ENCODE measurements at regions not wholly inside any gene's neighbourhood (a gene's known extent, or its start where the extent isn't known, plus 50 kb on each side); places are given as distances from the start of the nearest gene placed in this dataset.

GRCh38 chr1:195714248-195714647 lies 894.0 kb downstream of the KCNT2 start:
- ChIA-PET RAD21 (ENCODE audit: unreplicated experiment) (no interaction called here), POLR2A (no interaction called here), CTCF (no interaction called here), SMC1A (ENCODE audit: uncharacterized antibody, unreplicated experiment) (no interaction called here)
- DNase-seq (ENCODE audit: low read depth, low spot score) (no peak), ATAC-seq (no peak), FAIRE-seq (no peak)
- WGBS (ENCODE audit: insufficient coverage, insufficient replicate concordance, low lambda C conversion rate, missing lambda C conversion rate): 0% methylated on average over 1 of the region's 1 CpG
- Histone ChIP-seq H3K4me1 (ENCODE audit: control insufficient read depth, insufficient read depth, low read length) (no peaks in the 10 kb centered on the region), H3K4me2 (ENCODE audit: control insufficient read depth, insufficient read depth) (no peak overlapping the region), H3K4me3 (no peak overlapping the region), H3K79me2 (ENCODE audit: control insufficient read depth, insufficient read depth, low read length) (no peaks in the 10 kb centered on the region), H4K20me1 (ENCODE audit: control insufficient read depth, insufficient read depth) (no peaks in the 10 kb centered on the region), H3K9ac (ENCODE audit: control insufficient read depth, insufficient read depth, low read length) (no peak overlapping the region), H2AFZ (ENCODE audit: control insufficient read depth, low read depth, low read length) (no peak overlapping the region), H3K27ac (ENCODE audit: control insufficient read depth, insufficient read depth) (no peak overlapping the region), H3K36me3 (ENCODE audit: control insufficient read depth in 2 of 2, insufficient read depth in 2 of 2, low read length in 1 of 2) (no peaks in the 10 kb centered on the region), H3K9me3 (replicated peaks; ENCODE audit: control insufficient read depth, insufficient read depth, low read length) (no peaks in the 10 kb centered on the region), H3K27me3 (replicated peaks in 1 of 2; ENCODE audit: control insufficient read depth in 2 of 2, insufficient read depth in 2 of 2, low read length in 1 of 2) (no peaks in the 10 kb centered on the region)
- no TSS peak for BruUV-seq (replicated peaks)
- in situ Hi-C loops (cut with MboI) (no loop called here), intact Hi-C loops (cut with micrococcal nuclease; ENCODE audit: unreplicated experiment) (no loop called here)
- no peak for TF ChIP-seq TBL1XR1 (IDR thresholded peaks at IDR 0.05; ENCODE audit: low read depth, low read length)
- TF ChIP-seq HCFC1 (IDR thresholded peaks at IDR 0.05; ENCODE audit: low read length): no peak

GRCh38 chr1:195709821-195710220 lies 898.4 kb downstream of the KCNT2 start:
- Histone ChIP-seq H3K27me3 (replicated peaks in 1 of 2; ENCODE audit: control insufficient read depth in 2 of 2, insufficient read depth in 2 of 2, low read length in 1 of 2) (no peaks in the 10 kb centered on the region), H3K27ac (ENCODE audit: control insufficient read depth, insufficient read depth) (no peak overlapping the region), H3K4me3 (no peak overlapping the region), H3K4me1 (ENCODE audit: control insufficient read depth, insufficient read depth, low read length) (no peaks in the 10 kb centered on the region), H3K4me2 (ENCODE audit: control insufficient read depth, insufficient read depth) (no peak overlapping the region), H2AFZ (ENCODE audit: control insufficient read depth, low read depth, low read length) (no peak overlapping the region), H3K9me3 (replicated peaks; ENCODE audit: control insufficient read depth, insufficient read depth, low read length) (no peaks in the 10 kb centered on the region), H4K20me1 (ENCODE audit: control insufficient read depth, insufficient read depth) (no peaks in the 10 kb centered on the region), H3K9ac (ENCODE audit: control insufficient read depth, insufficient read depth, low read length) (no peak overlapping the region), H3K79me2 (ENCODE audit: control insufficient read depth, insufficient read depth, low read length) (no peaks in the 10 kb centered on the region), H3K36me3 (ENCODE audit: control insufficient read depth in 2 of 2, insufficient read depth in 2 of 2, low read length in 1 of 2) (no peaks in the 10 kb centered on the region)
- intact Hi-C loops (cut with micrococcal nuclease; ENCODE audit: unreplicated experiment) (no loop called here), in situ Hi-C loops (cut with MboI) (no loop called here)
- WGBS (ENCODE audit: insufficient coverage, insufficient replicate concordance, low lambda C conversion rate, missing lambda C conversion rate): 30% methylated on average over 3 of the region's 3 CpGs
- BruUV-seq (replicated peaks): no TSS peak
- RAD21 ChIA-PET (ENCODE audit: unreplicated experiment): no interaction called here
- ATAC-seq (no peak), FAIRE-seq (no peak), DNase-seq (ENCODE audit: low read depth, low spot score) (no peak)
- CTCF ChIA-PET: no interaction called here
- SMC1A ChIA-PET (ENCODE audit: uncharacterized antibody, unreplicated experiment): no interaction called here
- TF ChIP-seq USF1 (IDR thresholded peaks at IDR 0.05; ENCODE audit: borderline replicate concordance, extremely low read length, insufficient read depth, low read depth, low read length) (no peak), ZBTB11 (CRISPR knock-in tag; IDR thresholded peaks at IDR 0.05) (no peak), ZBTB40 (IDR thresholded peaks at IDR 0.05; ENCODE audit: borderline replicate concordance) (no peak), CREB1 (IDR thresholded peaks at IDR 0.05; ENCODE audit: low read depth) (no peak), PAX8 (IDR thresholded peaks at IDR 0.05) (no peak), ASH2L (IDR thresholded peaks at IDR 0.05; ENCODE audit: borderline replicate concordance, low read depth) (no peak)
- POLR2A ChIA-PET: no interaction called here
